ENCODE measurements at regions not wholly inside any gene's neighbourhood (a gene's known extent, or its start where the extent isn't known, plus 50 kb on each side); places are given as distances from the start of the nearest gene placed in this dataset.
A peak's percentile ranks its signal among the peaks of the same experiment; 100 is the strongest.

DNA sequence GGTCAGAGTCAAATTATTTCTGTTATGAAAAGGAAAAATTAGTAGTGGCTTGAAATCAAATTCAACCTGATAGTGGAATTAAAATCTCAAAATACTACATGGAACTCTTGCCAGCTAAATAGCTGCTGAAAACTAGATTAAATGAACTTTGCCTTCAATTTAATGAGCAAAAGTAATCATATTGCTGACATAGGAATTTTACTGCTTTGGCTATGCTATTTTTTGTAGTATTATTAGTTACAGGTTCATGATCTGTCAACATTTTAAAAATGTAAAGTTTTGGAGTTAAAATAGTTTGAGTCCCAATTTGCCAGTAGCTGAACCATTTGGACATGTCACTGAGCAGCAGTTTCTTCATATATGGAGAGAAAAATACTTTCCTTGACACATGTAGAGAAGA is 81.4 kb downstream of the RERGL start:
- Mint-ChIP-seq H3K9me3 (ENCODE audit: insufficient read depth) (peaks cover 13% of the 10 kb centered on the region), H3K4me3 (no peak overlapping the region), H3K27ac (no peak overlapping the region), H3K36me3 (ENCODE audit: low read depth) (no peaks in the 10 kb centered on the region), H3K4me1 (ENCODE audit: low read depth) (no peaks in the 10 kb centered on the region), H3K27me3 (ENCODE audit: low read depth) (no peaks in the 10 kb centered on the region)
- ChIA-PET CTCF (no interaction called here), POLR2A (no interaction called here)
- DNase-seq (no peak), ATAC-seq (no peak)

DNA sequence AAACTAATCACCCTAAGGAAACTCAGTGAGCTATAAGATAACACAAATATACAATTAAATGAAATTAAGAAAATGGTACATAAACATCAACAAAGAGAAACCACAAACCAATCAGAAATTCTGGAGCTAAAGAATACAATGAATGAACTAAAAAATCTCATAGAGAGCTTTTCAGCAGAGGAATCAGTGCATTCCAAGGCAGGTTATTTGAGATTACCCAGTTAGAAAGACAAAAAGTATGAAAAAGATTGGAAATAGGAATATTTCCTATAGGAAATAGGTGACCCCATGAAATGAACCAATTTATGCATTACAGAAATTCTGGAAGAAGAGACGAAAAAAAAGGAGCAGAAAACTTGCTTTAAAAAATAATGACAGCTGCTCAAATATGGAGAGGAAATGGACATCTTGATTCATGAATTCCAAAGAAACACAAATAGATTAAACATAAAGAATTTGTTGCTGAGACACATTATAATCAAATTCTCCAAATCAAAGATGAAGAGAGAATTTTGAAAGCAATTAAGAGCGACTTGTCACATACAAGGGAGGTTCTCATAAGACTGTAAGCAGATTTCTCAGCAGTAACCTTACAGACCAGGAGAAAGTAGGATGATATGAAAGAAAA is 90.7 kb downstream of the RERGL start:
- POLR2A ChIA-PET: no interaction called here
- ATAC-seq: no peak

GRCh38 chr12:17992002-17992656 is 97.9 kb downstream of the RERGL start:
- Mint-ChIP-seq H3K4me3 (no peak overlapping the region), H3K36me3 (ENCODE audit: low read depth) (no peaks in the 10 kb centered on the region), H3K4me1 (ENCODE audit: low read depth) (no peaks in the 10 kb centered on the region), H3K9me3 (ENCODE audit: insufficient read depth) (peaks cover 3% of the 10 kb centered on the region), H3K27me3 (ENCODE audit: low read depth) (no peaks in the 10 kb centered on the region), H3K27ac (no peak overlapping the region)
- DNase-seq (peak; percentile 21), ATAC-seq (no peak)
- POLR2A ChIA-PET: no interaction called here
- CTCF ChIA-PET: interaction anchor here (0.7 to 1.4 kb wide), 3 partner anchors 9 to 1128 kb away, joined by 3 to 4 read pairs (median 3); no protein-coding TSS in a partner anchor

More for the DNA sequence above, 90.7 kb downstream of the RERGL start:
- H3K27me3 Mint-ChIP-seq (ENCODE audit: low read depth): no peaks in the 10 kb centered on the region
- H3K4me1 Mint-ChIP-seq (ENCODE audit: low read depth): no peaks in the 10 kb centered on the region
- H3K4me3 Mint-ChIP-seq: no peak overlapping the region
- no peaks in the 10 kb centered on the region for H3K36me3 Mint-ChIP-seq (ENCODE audit: low read depth)
- peaks cover 36% of the 10 kb centered on the region for H3K9me3 Mint-ChIP-seq (ENCODE audit: insufficient read depth)
- no peak for DNase-seq
- H3K27ac Mint-ChIP-seq: no peak overlapping the region
- CTCF ChIA-PET: no interaction called here

GRCh38 chr12:17982556-17982955 is 107.4 kb downstream of the RERGL start:
- CTCF ChIA-PET: interaction anchor here (2.1 kb wide), 1 partner anchor 10 kb away, joined by 4 read pairs; no protein-coding TSS in a partner anchor
- no peaks in the 10 kb centered on the region for H3K36me3 Mint-ChIP-seq (ENCODE audit: low read depth)
- POLR2A ChIA-PET: no interaction called here
- H3K27ac Mint-ChIP-seq: no peak overlapping the region
- ATAC-seq (no peak), DNase-seq (no peak)
- no peak overlapping the region for H3K4me3 Mint-ChIP-seq
- peaks cover 6% of the 10 kb centered on the region for H3K9me3 Mint-ChIP-seq (ENCODE audit: insufficient read depth)
- H3K27me3 Mint-ChIP-seq (ENCODE audit: low read depth): no peaks in the 10 kb centered on the region
- H3K4me1 Mint-ChIP-seq (ENCODE audit: low read depth): no peaks in the 10 kb centered on the region

GRCh38 chr12:17976202-17976601 is 113.8 kb downstream of the RERGL start:
- no peaks in the 10 kb centered on the region for H3K36me3 Mint-ChIP-seq (ENCODE audit: low read depth)
- H3K4me3 Mint-ChIP-seq: no peak overlapping the region
- H3K27me3 Mint-ChIP-seq (ENCODE audit: low read depth): no peaks in the 10 kb centered on the region
- peaks cover 16% of the 10 kb centered on the region for H3K9me3 Mint-ChIP-seq (ENCODE audit: insufficient read depth)
- POLR2A ChIA-PET: no interaction called here
- ATAC-seq (no peak), DNase-seq (no peak)
- H3K4me1 Mint-ChIP-seq (ENCODE audit: low read depth): no peaks in the 10 kb centered on the region
- CTCF ChIA-PET: no interaction called here
- H3K27ac Mint-ChIP-seq: no peak overlapping the region

DNA sequence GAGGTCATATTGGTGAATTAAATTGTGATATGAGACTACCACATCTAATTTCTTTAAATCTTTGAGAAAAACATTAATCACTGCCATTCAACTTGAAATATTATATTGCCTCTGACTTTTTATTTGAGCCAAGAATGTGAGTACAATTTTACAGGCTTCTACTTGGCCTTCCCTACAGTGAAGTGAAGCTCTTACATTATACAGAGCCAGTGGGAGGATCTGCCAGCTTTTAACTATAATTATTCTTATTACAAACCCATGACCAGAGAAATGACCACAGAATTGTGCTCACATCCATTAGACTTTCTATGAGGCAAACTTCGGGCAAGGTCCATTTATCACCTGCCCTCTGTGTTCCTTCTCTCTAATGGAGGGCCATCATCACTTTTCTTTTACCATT is 114.2 kb downstream of the RERGL start:
- Mint-ChIP-seq H3K27ac (no peak overlapping the region), H3K9me3 (ENCODE audit: insufficient read depth) (peaks cover 16% of the 10 kb centered on the region), H3K27me3 (ENCODE audit: low read depth) (no peaks in the 10 kb centered on the region), H3K4me3 (no peak overlapping the region), H3K36me3 (ENCODE audit: low read depth) (no peaks in the 10 kb centered on the region), H3K4me1 (ENCODE audit: low read depth) (no peaks in the 10 kb centered on the region)
- DNase-seq (no peak), ATAC-seq (no peak)
- CTCF ChIA-PET: no interaction called here
- POLR2A ChIA-PET: no interaction called here

GRCh38 chr12:17975239-17975638 is 114.8 kb downstream of the RERGL start:
- H3K27me3 Mint-ChIP-seq (ENCODE audit: low read depth): no peaks in the 10 kb centered on the region
- H3K9me3 Mint-ChIP-seq (ENCODE audit: insufficient read depth): peaks cover 16% of the 10 kb centered on the region

DNA sequence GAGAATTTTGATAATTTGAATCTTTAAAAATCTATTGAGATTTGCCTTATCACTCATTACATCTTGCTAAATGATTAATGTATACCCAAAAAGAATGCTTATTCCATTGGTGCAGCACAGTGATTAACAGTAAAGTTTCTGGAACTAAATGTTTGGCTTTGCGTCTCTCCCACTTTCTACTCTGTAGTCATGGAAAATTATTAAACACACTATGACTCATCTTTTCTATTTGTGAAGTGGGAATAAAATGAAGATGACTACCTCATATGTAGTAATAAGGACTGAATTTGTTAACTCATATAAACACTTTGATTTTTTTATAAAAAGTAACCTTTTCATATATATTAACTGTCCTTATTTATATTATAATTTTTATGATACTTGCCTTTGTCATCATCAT is 118.1 kb downstream of the RERGL start:
- ChIA-PET POLR2A (no interaction called here), CTCF (no interaction called here)
- Mint-ChIP-seq H3K9me3 (ENCODE audit: insufficient read depth) (peaks cover 18% of the 10 kb centered on the region), H3K27ac (no peak overlapping the region), H3K36me3 (ENCODE audit: low read depth) (no peaks in the 10 kb centered on the region), H3K27me3 (ENCODE audit: low read depth) (no peaks in the 10 kb centered on the region), H3K4me3 (no peak overlapping the region), H3K4me1 (ENCODE audit: low read depth) (no peaks in the 10 kb centered on the region)
- DNase-seq (no peak), ATAC-seq (no peak)

More at GRCh38 chr12:17975239-17975638, 114.8 kb downstream of the RERGL start:
- no peak overlapping the region for H3K27ac Mint-ChIP-seq
- no peak for ATAC-seq
- ChIA-PET CTCF (no interaction called here), POLR2A (no interaction called here)
- H3K4me3 Mint-ChIP-seq: no peak overlapping the region
- no peaks in the 10 kb centered on the region for H3K36me3 Mint-ChIP-seq (ENCODE audit: low read depth)
- no peak for DNase-seq
- no peaks in the 10 kb centered on the region for H3K4me1 Mint-ChIP-seq (ENCODE audit: low read depth)

DNA sequence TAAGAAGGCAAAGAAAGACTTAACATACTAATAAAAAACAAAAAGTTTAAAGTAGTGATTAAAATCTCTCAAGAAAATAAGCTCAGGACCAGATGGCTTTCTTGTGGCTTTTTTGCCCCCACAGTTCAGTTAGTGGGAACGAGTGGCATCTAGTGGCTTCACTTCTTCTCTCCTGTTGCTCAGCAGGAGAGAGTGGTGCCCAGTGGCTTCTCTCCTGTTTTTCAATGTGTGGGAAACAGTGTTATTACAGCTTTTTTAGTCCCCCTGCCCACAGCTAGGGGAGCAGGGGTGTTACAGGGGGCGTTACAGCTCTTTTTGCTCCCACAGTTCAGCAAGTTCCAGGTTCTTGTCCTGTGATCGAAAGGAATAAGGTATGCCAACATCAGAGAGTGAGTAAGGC is 135.2 kb downstream of the RERGL start:
- Mint-ChIP-seq H3K36me3 (ENCODE audit: low read depth) (no peaks in the 10 kb centered on the region), H3K4me1 (ENCODE audit: low read depth) (no peaks in the 10 kb centered on the region), H3K27me3 (ENCODE audit: low read depth) (no peaks in the 10 kb centered on the region), H3K4me3 (no peak overlapping the region), H3K9me3 (ENCODE audit: insufficient read depth) (no peaks in the 10 kb centered on the region), H3K27ac (no peak overlapping the region)
- DNase-seq (no peak), ATAC-seq (no peak)
- ChIA-PET CTCF (no interaction called here), POLR2A (no interaction called here)

DNA sequence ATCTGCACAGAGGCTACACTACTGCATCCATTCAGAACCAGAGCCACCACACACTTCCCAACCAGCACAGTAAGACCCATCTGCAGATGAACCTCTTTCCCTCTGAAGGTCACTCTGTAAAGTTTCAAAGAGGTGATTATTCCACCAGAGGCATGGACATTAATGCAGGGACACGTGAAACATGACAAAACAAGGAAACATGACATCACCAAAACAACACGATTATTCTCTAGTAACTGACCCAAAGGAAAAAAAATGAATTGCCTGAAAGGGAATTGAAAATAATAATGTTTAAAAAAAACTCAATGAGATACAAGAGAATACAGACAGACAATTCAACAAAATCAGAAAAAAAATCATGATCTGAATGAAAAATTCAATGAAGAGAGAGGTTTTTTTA is 139.1 kb downstream of the RERGL start:
- Mint-ChIP-seq H3K36me3 (ENCODE audit: low read depth) (no peaks in the 10 kb centered on the region), H3K4me1 (ENCODE audit: low read depth) (no peaks in the 10 kb centered on the region), H3K9me3 (ENCODE audit: insufficient read depth) (peaks cover 3% of the 10 kb centered on the region), H3K27ac (no peak overlapping the region), H3K4me3 (no peak overlapping the region), H3K27me3 (ENCODE audit: low read depth) (no peaks in the 10 kb centered on the region)
- ChIA-PET POLR2A (no interaction called here), CTCF (no interaction called here)
- DNase-seq (no peak), ATAC-seq (no peak)

- H3K36me3 Mint-ChIP-seq (ENCODE audit: low read depth): no peaks in the 10 kb centered on the region
- no peaks in the 10 kb centered on the region for H3K4me1 Mint-ChIP-seq (ENCODE audit: low read depth)
- no peak overlapping the region for H3K4me3 Mint-ChIP-seq
- ATAC-seq (no peak), DNase-seq (no peak)
- no peaks in the 10 kb centered on the region for H3K27me3 Mint-ChIP-seq (ENCODE audit: low read depth)
- peaks cover 3% of the 10 kb centered on the region for H3K9me3 Mint-ChIP-seq (ENCODE audit: insufficient read depth)
- POLR2A ChIA-PET: interaction anchor here (0.6 kb wide), 1 partner anchor 14 kb away, joined by 3 read pairs; no protein-coding TSS in a partner anchor
- CTCF ChIA-PET: no interaction called here
- no peak overlapping the region for H3K27ac Mint-ChIP-seq
These were observed 140.3 kb downstream of the RERGL start for GRCh38 chr12:17949558-17950141.

DNA sequence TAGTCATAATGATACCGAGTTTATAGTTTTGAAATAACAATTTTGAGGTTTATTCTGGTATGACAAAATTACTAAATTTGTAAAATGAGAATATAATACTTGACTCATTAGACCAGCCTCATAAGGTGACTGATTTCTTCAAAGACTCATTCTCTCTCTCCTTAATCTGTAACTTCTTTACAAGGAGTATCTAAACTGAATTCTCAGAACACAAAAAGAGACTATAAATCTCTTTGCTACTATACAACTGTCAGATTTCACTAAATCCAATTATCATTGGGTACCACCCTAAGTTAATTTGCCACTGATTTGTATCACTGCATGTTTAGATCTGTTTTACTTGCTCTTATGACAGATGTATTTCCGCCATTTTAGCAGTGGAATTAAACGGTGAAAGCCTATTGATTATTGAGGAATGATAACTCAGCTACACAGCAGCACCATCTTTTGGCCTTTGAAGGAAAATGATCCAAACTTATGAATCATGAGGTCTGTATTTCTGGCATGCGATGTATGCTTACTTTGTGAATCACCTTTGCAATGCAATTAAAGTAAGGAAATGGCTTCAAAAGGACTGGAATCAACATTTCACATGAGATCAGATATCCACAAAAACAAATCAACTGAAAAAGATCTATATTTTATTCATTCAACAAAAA is 161.2 kb downstream of the RERGL start:
- Mint-ChIP-seq H3K27me3 (ENCODE audit: low read depth) (no peaks in the 10 kb centered on the region), H3K4me3 (no peak overlapping the region), H3K9me3 (ENCODE audit: insufficient read depth) (peaks cover 15% of the 10 kb centered on the region), H3K27ac (no peak overlapping the region), H3K4me1 (ENCODE audit: low read depth) (no peaks in the 10 kb centered on the region), H3K36me3 (ENCODE audit: low read depth) (no peaks in the 10 kb centered on the region)
- no peak for DNase-seq
- no peak for ATAC-seq
- POLR2A ChIA-PET: no interaction called here
- CTCF ChIA-PET: no interaction called here
